ENCODE measurements at regions not wholly inside any gene's neighbourhood (a gene's known extent, or its start where the extent isn't known, plus 50 kb on each side); places are given as distances from the start of the nearest gene placed in this dataset.

- WGBS, 2 donors: 66 to 76% methylated on average over 1 of the region's 1 CpG
- TF ChIP-seq, protein P1, sequence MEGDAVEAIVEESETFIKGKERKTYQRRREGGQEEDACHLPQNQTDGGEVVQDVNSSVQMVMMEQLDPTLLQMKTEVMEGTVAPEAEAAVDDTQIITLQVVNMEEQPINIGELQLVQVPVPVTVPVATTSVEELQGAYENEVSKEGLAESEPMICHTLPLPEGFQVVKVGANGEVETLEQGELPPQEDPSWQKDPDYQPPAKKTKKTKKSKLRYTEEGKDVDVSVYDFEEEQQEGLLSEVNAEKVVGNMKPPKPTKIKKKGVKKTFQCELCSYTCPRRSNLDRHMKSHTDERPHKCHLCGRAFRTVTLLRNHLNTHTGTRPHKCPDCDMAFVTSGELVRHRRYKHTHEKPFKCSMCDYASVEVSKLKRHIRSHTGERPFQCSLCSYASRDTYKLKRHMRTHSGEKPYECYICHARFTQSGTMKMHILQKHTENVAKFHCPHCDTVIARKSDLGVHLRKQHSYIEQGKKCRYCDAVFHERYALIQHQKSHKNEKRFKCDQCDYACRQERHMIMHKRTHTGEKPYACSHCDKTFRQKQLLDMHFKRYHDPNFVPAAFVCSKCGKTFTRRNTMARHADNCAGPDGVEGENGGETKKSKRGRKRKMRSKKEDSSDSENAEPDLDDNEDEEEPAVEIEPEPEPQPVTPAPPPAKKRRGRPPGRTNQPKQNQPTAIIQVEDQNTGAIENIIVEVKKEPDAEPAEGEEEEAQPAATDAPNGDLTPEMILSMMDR (IDR thresholded peaks at IDR 0.05; ENCODE audit: control extremely low read depth, extremely low read depth): no peak
- no peaks in the 10 kb centered on the region for H3K36me3 ChIP-seq (ENCODE audit: control insufficient read depth in 4 of 4, insufficient read depth in 4 of 4, low read length in 4 of 4)
- peaks cover 0 to 6% (median 0%) of the 10 kb centered on the region in 4 donors for H3K9me3 ChIP-seq (ENCODE audit: control insufficient read depth in 4 of 4, insufficient read depth in 3 of 4, low read length in 3 of 4)
- ATAC-seq (ENCODE audit: insufficient read depth, low FRiP score) (no peak), DNase-seq (no peak)
- H3K27me3 ChIP-seq (ENCODE audit: control insufficient read depth in 3 of 3, insufficient read depth in 3 of 3, low read length in 2 of 3): no peaks in the 10 kb centered on the region
- H3K9ac ChIP-seq (ENCODE audit: insufficient read depth in 1 of 2, low read length in 2 of 2): no peak overlapping the region
- H3K4me1 ChIP-seq (ENCODE audit: control insufficient read depth in 5 of 5, insufficient read depth in 5 of 5, low read length in 5 of 5): peaks cover 0 to 4% (median 0%) of the 10 kb centered on the region in 5 donors
- H3K27ac ChIP-seq (ENCODE audit: low read depth in 1 of 2, low read length in 1 of 2): no peak overlapping the region
- H3K4me3 ChIP-seq: no peak overlapping the region
Observed at GRCh38 chr12:40474630-40475029, 217.6 kb upstream of the CNTN1 start.

DNA sequence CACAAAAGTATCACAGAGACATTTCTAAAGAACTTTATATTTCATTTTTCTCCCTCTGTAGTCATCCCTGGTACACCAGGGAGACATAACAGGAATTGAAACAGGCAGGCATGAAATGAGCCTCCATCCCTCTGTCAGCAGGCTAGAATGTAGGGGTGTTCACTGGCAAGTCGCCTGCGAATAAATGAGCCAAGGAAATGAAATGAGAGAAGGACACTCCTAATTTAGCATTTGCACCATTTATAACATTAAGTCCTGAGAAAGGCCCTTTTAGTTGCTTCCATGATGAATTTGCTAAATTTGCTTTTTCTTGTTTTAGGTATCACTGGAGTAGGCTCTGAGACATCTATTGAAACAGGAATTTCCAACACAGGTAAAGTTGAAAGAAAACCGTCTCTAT, 192.4 kb upstream of the CNTN1 start:
- WGBS, 2 donors: 92 to 97% methylated on average over 3 of the region's 3 CpGs
- TF ChIP-seq, protein P1 (IDR thresholded peaks at IDR 0.05; ENCODE audit: control extremely low read depth, extremely low read depth): no peak
- ATAC-seq (ENCODE audit: insufficient read depth, low FRiP score) (no peak), DNase-seq (no peak)
- Histone ChIP-seq H3K27me3 (ENCODE audit: control insufficient read depth in 3 of 3, insufficient read depth in 3 of 3, low read length in 2 of 3) (no peaks in the 10 kb centered on the region), H3K9me3 (ENCODE audit: control insufficient read depth in 4 of 4, insufficient read depth in 3 of 4, low read length in 3 of 4) (no peaks in the 10 kb centered on the region), H3K27ac (ENCODE audit: low read depth in 1 of 2, low read length in 1 of 2) (no peak overlapping the region), H3K9ac (ENCODE audit: insufficient read depth in 1 of 2, low read length in 2 of 2) (no peak overlapping the region), H3K4me1 (ENCODE audit: control insufficient read depth in 5 of 5, insufficient read depth in 5 of 5, low read length in 5 of 5) (no peaks in the 10 kb centered on the region), H3K4me3 (no peak overlapping the region), H3K36me3 (ENCODE audit: control insufficient read depth in 4 of 4, insufficient read depth in 4 of 4, low read length in 4 of 4) (no peaks in the 10 kb centered on the region)

DNA sequence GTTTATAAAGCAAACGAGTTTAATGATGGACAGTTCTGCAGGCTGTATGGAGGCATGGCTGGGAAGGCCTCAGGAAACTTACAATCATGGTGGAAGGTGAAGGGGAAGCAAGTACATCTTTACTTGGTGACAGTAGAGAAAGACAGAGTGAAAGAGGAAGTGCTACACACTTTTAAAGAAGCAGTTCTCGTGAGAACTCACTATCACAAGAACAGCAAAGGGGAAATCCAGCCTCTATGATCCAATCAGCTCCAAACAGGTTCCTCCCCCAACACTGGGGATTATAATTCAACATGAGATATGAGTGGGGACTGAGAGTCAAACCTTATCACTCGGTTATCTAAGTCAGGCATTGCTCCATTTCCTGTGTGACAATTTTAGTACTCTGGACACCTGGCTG, 189.9 kb upstream of the CNTN1 start:
- DNase-seq (no peak), ATAC-seq (ENCODE audit: insufficient read depth, low FRiP score) (no peak)
- Histone ChIP-seq H3K9ac (ENCODE audit: insufficient read depth in 1 of 2, low read length in 2 of 2) (no peak overlapping the region), H3K27ac (ENCODE audit: low read depth in 1 of 2, low read length in 1 of 2) (no peak overlapping the region), H3K4me3 (no peak overlapping the region), H3K4me1 (ENCODE audit: control insufficient read depth in 5 of 5, insufficient read depth in 5 of 5, low read length in 5 of 5) (peaks cover 0 to 2% (median 0%) of the 10 kb centered on the region in 5 donors), H3K36me3 (ENCODE audit: control insufficient read depth in 4 of 4, insufficient read depth in 4 of 4, low read length in 4 of 4) (no peaks in the 10 kb centered on the region), H3K9me3 (ENCODE audit: control insufficient read depth in 4 of 4, insufficient read depth in 3 of 4, low read length in 3 of 4) (no peaks in the 10 kb centered on the region), H3K27me3 (ENCODE audit: control insufficient read depth in 3 of 3, insufficient read depth in 3 of 3, low read length in 2 of 3) (no peaks in the 10 kb centered on the region)
- TF ChIP-seq, protein P1 (IDR thresholded peaks at IDR 0.05; ENCODE audit: control extremely low read depth, extremely low read depth): no peak
- 47 to 50% methylated on average over 3 of the region's 3 CpGs for WGBS, 2 donors

GRCh38 chr12:40505327-40505726, 186.9 kb upstream of the CNTN1 start:
- peaks cover 0 to 4% (median 0%) of the 10 kb centered on the region in 5 donors for H3K4me1 ChIP-seq (ENCODE audit: control insufficient read depth in 5 of 5, insufficient read depth in 5 of 5, low read length in 5 of 5)
- DNase-seq: no peak
- no peak overlapping the region for H3K9ac ChIP-seq (ENCODE audit: insufficient read depth in 1 of 2, low read length in 2 of 2)
- H3K27ac ChIP-seq (ENCODE audit: low read depth in 1 of 2, low read length in 1 of 2): no peak overlapping the region
- ATAC-seq (ENCODE audit: insufficient read depth, low FRiP score): no peak
- H3K27me3 ChIP-seq (ENCODE audit: control insufficient read depth in 3 of 3, insufficient read depth in 3 of 3, low read length in 2 of 3): no peaks in the 10 kb centered on the region
- H3K36me3 ChIP-seq (ENCODE audit: control insufficient read depth in 4 of 4, insufficient read depth in 4 of 4, low read length in 4 of 4): no peaks in the 10 kb centered on the region
- H3K9me3 ChIP-seq (ENCODE audit: control insufficient read depth in 4 of 4, insufficient read depth in 3 of 4, low read length in 3 of 4): no peaks in the 10 kb centered on the region
- TF ChIP-seq, protein P1 (IDR thresholded peaks at IDR 0.05; ENCODE audit: control extremely low read depth, extremely low read depth): no peak
- WGBS, 2 donors: 8 to 15% methylated on average over 1 of the region's 1 CpG
- no peak overlapping the region for H3K4me3 ChIP-seq
